ENCODE measurements at regions not wholly inside any gene's neighbourhood (a gene's known extent, or its start where the extent isn't known, plus 50 kb on each side); places are given as distances from the start of the nearest gene placed in this dataset.

GRCh38 chr11:116454020-116454645 is 318.7 kb downstream of the BUD13 start:
- H3K9me3 Mint-ChIP-seq (ENCODE audit: unreplicated experiment) = peaks cover 11% of the 10 kb centered on the region
- peaks cover 14% of the 10 kb centered on the region for H3K36me3 Mint-ChIP-seq (ENCODE audit: unreplicated experiment)
- H3K4me1 Mint-ChIP-seq (ENCODE audit: low read depth, unreplicated experiment) = peaks cover 47% of the 10 kb centered on the region
- peaks cover 9% of the 10 kb centered on the region for H3K27me3 Mint-ChIP-seq (ENCODE audit: unreplicated experiment)
- peak overlapping the region; percentile 62 for H3K27ac Mint-ChIP-seq (ENCODE audit: unreplicated experiment)
- H3K4me3 Mint-ChIP-seq (ENCODE audit: unreplicated experiment) = no peak overlapping the region
- peak; percentile 66 for TF ChIP-seq CTCF (IDR thresholded peaks at IDR 0.05; ENCODE audit: partially characterized antibody, unreplicated experiment)
- peak; percentile 66 for DNase-seq

- H3K36me3 Mint-ChIP-seq (ENCODE audit: unreplicated experiment) = peaks cover 14% of the 10 kb centered on the region
- peaks cover 10% of the 10 kb centered on the region for H3K9me3 Mint-ChIP-seq (ENCODE audit: unreplicated experiment)
- peaks cover 31% of the 10 kb centered on the region for H3K4me1 Mint-ChIP-seq (ENCODE audit: low read depth, unreplicated experiment)
- TF ChIP-seq CTCF (IDR thresholded peaks at IDR 0.05; ENCODE audit: partially characterized antibody, unreplicated experiment) = no peak
- DNase-seq = no peak
- peak overlapping the region; percentile 28 for H3K27ac Mint-ChIP-seq (ENCODE audit: unreplicated experiment)
- H3K27me3 Mint-ChIP-seq (ENCODE audit: unreplicated experiment) = peaks cover 7% of the 10 kb centered on the region
- H3K4me3 Mint-ChIP-seq (ENCODE audit: unreplicated experiment) = no peak overlapping the region
Observed at GRCh38 chr11:116452461-116452860, 320.3 kb downstream of the BUD13 start.

GRCh38 chr11:116449522-116449921 is 323.3 kb downstream of the BUD13 start:
- DNase-seq = no peak
- no peak overlapping the region for H3K4me3 Mint-ChIP-seq (ENCODE audit: unreplicated experiment)
- H3K27me3 Mint-ChIP-seq (ENCODE audit: unreplicated experiment) = peaks cover 6% of the 10 kb centered on the region
- peaks cover 5% of the 10 kb centered on the region for H3K9me3 Mint-ChIP-seq (ENCODE audit: unreplicated experiment)
- peaks cover 22% of the 10 kb centered on the region for H3K36me3 Mint-ChIP-seq (ENCODE audit: unreplicated experiment)
- H3K27ac Mint-ChIP-seq (ENCODE audit: unreplicated experiment) = no peak overlapping the region
- peaks cover 17% of the 10 kb centered on the region for H3K4me1 Mint-ChIP-seq (ENCODE audit: low read depth, unreplicated experiment)
- no peak for TF ChIP-seq CTCF (IDR thresholded peaks at IDR 0.05; ENCODE audit: partially characterized antibody, unreplicated experiment)

- DNase-seq = no peak
- no peak overlapping the region for H3K27ac Mint-ChIP-seq (ENCODE audit: unreplicated experiment)
- peaks cover 2% of the 10 kb centered on the region for H3K27me3 Mint-ChIP-seq (ENCODE audit: unreplicated experiment)
- no peak for TF ChIP-seq CTCF (IDR thresholded peaks at IDR 0.05; ENCODE audit: partially characterized antibody, unreplicated experiment)
- H3K9me3 Mint-ChIP-seq (ENCODE audit: unreplicated experiment) = peaks cover 10% of the 10 kb centered on the region
- H3K4me3 Mint-ChIP-seq (ENCODE audit: unreplicated experiment) = no peak overlapping the region
- peaks cover 24% of the 10 kb centered on the region for H3K36me3 Mint-ChIP-seq (ENCODE audit: unreplicated experiment)
- peaks cover 4% of the 10 kb centered on the region for H3K4me1 Mint-ChIP-seq (ENCODE audit: low read depth, unreplicated experiment)
Observed at GRCh38 chr11:116446048-116446941, 326.5 kb downstream of the BUD13 start.
